HPDE6-E6E7 (cell line): ENCODE measurements at regions not wholly inside any gene's neighbourhood (a gene's known extent, or its start where the extent isn't known, plus 50 kb on each side); places are given as distances from the start of the nearest gene placed in this dataset.

Experiments
- DNase-seq: peaks from one replicate; pipeline ENCODE4 v3.0.0; 2011; ENCODE audit warnings: missing footprints; ENCODE audit errors: extremely low spot score

- DNase-seq, result no peak
Observed at GRCh38 chr12:105986779-105987684, 151.7 kb downstream of the NUAK1 start.

GRCh38 chr12:105987685-105988035 lies 151.1 kb downstream of the NUAK1 start:
- no peak for DNase-seq

- no peak for DNase-seq
Observed at GRCh38 chr12:105992849-105993740, 145.7 kb downstream of the NUAK1 start.

- DNase-seq, result no peak
Observed at GRCh38 chr12:105993766-105994555, 144.8 kb downstream of the NUAK1 start.

- DNase-seq, result no peak
Observed at GRCh38 chr12:105995961-105996431, 142.8 kb downstream of the NUAK1 start.

GRCh38 chr12:105998561-105998960 lies 140.2 kb downstream of the NUAK1 start:
- no peak for DNase-seq

- no peak for DNase-seq
Observed at GRCh38 chr12:106000382-106001104, 138.2 kb downstream of the NUAK1 start.

GRCh38 chr12:106001105-106001836 lies 137.5 kb downstream of the NUAK1 start:
- no peak for DNase-seq

- DNase-seq, result no peak
Observed at GRCh38 chr12:106001837-106002218, 136.9 kb downstream of the NUAK1 start.

- no peak for DNase-seq
Observed at GRCh38 chr12:106003297-106003696, 135.5 kb downstream of the NUAK1 start.

GRCh38 chr12:106004289-106004688 lies 134.5 kb downstream of the NUAK1 start:
- no peak for DNase-seq

GRCh38 chr12:106006382-106006781 lies 132.4 kb downstream of the NUAK1 start:
- DNase-seq, result no peak

- no peak for DNase-seq
Observed at GRCh38 chr12:106006940-106007339, 131.8 kb downstream of the NUAK1 start.

GRCh38 chr12:106010741-106011140 lies 128.0 kb downstream of the NUAK1 start:
- no peak for DNase-seq
